ENCODE measurements at regions not wholly inside any gene's neighbourhood (a gene's known extent, or its start where the extent isn't known, plus 50 kb on each side); places are given as distances from the start of the nearest gene placed in this dataset.

GRCh38 chr4:4808086-4808485, 51.4 kb upstream of the MSX1 start:
- DNase-seq (ENCODE audit: low read depth in 2 of 2) = no peak

GRCh38 chr4:4805887-4806286, 53.6 kb upstream of the MSX1 start:
- DNase-seq (ENCODE audit: low read depth in 2 of 2) = no peak

GRCh38 chr4:4803912-4804296, 55.6 kb upstream of the MSX1 start:
- no peak for DNase-seq (ENCODE audit: low read depth in 2 of 2)

- no peak for DNase-seq (ENCODE audit: low read depth in 2 of 2)
These were observed 56.1 kb upstream of the MSX1 start for GRCh38 chr4:4803216-4803911.

- no peak for DNase-seq (ENCODE audit: low read depth in 2 of 2)
These were observed 58.6 kb upstream of the MSX1 start for GRCh38 chr4:4800646-4801408.

- DNase-seq (ENCODE audit: low read depth in 2 of 2) = no peak
These were observed 65.0 kb upstream of the MSX1 start for GRCh38 chr4:4794421-4794820.

GRCh38 chr4:4792466-4792865, 67.0 kb upstream of the MSX1 start:
- DNase-seq (ENCODE audit: low read depth in 2 of 2) = no peak

GRCh38 chr4:4791299-4792111, 68.0 kb upstream of the MSX1 start:
- DNase-seq (ENCODE audit: low read depth in 2 of 2) = no peak

- DNase-seq (ENCODE audit: low read depth in 2 of 2) = no peak
These were observed 70.0 kb upstream of the MSX1 start for GRCh38 chr4:4789462-4789861.

GRCh38 chr4:4788573-4788972, 70.9 kb upstream of the MSX1 start:
- DNase-seq (ENCODE audit: low read depth in 2 of 2) = no peak

- no peak for DNase-seq (ENCODE audit: low read depth in 2 of 2)
These were observed 72.0 kb upstream of the MSX1 start for GRCh38 chr4:4787421-4787820.

GRCh38 chr4:4784379-4784778, 75.1 kb upstream of the MSX1 start:
- no peak for DNase-seq (ENCODE audit: low read depth in 2 of 2)

- no peak for DNase-seq (ENCODE audit: low read depth in 2 of 2)
These were observed 75.6 kb upstream of the MSX1 start for GRCh38 chr4:4783847-4784246.

- no peak for DNase-seq (ENCODE audit: low read depth in 2 of 2)
These were observed 76.5 kb upstream of the MSX1 start for GRCh38 chr4:4782969-4783368.

GRCh38 chr4:4781936-4782707, 77.3 kb upstream of the MSX1 start:
- DNase-seq (ENCODE audit: low read depth in 2 of 2) = no peak

GRCh38 chr4:4780729-4781244, 78.7 kb upstream of the MSX1 start:
- no peak for DNase-seq (ENCODE audit: low read depth in 2 of 2)

- no peak for DNase-seq (ENCODE audit: low read depth in 2 of 2)
These were observed 80.0 kb upstream of the MSX1 start for GRCh38 chr4:4779486-4779885.

GRCh38 chr4:4779054-4779453, 80.4 kb upstream of the MSX1 start:
- DNase-seq (ENCODE audit: low read depth in 2 of 2) = no peak

GRCh38 chr4:4778554-4778953, 80.9 kb upstream of the MSX1 start:
- DNase-seq (ENCODE audit: low read depth in 2 of 2) = no peak

GRCh38 chr4:4776934-4777333, 82.5 kb upstream of the MSX1 start:
- DNase-seq (ENCODE audit: low read depth in 2 of 2) = no peak

- DNase-seq (ENCODE audit: low read depth in 2 of 2) = no peak
These were observed 83.1 kb upstream of the MSX1 start for GRCh38 chr4:4776335-4776734.

Data from stimulated activated CD4-positive, alpha-beta T cell treated with anti-CD3 and anti-CD28 coated beads, Interleukin-12 subunit alpha, Interleukin-12 subunit beta, amount 100 ng/mL, for 24 hours (primary cell).